IMR-90 (cell line): ENCODE measurements at regions not wholly inside any gene's neighbourhood (a gene's known extent, or its start where the extent isn't known, plus 50 kb on each side); places are given as distances from the start of the nearest gene placed in this dataset.

Source experiments
- ATAC-seq: fragments of 200-7000 bp; cut with Tn5 transposase; 2 replicates; pipeline ENCODE4 v1.9.1; 2020; ENCODE audit warnings: low read depth, mild to moderate bottlenecking, moderate library complexity
- BruUV-seq: library from RNA; stranded (reverse); fragments of 400-500 nt; replicated peaks from 2 replicates; lab custom pipeline; 2021; lab: Mats Ljungman, UMichigan
- CTCF ChIA-PET: fragments of 300-600 bp; formaldehyde crosslinking; extraction: SDS; loops from one replicate; lab custom pipeline; 2021; ENCODE audit warnings: antibody characterized with exemption; lab: Yijun Ruan, JAX
- POLR2A ChIA-PET: fragments of 300-600 bp; sonication (Branson Sonifier 250); formaldehyde crosslinking; loops from one replicate; lab custom pipeline; 2022; ENCODE audit warnings: antibody characterized with exemption; ENCODE audit not compliant: unreplicated experiment; lab: Charles Lee
- DNase-seq: peaks from one replicate; pipeline ENCODE4 v3.0.0; 2013
- H2AFZ ChIP-seq: replicated peaks from 2 replicates; pipeline ENCODE3; 2013; ENCODE audit warnings: low read length, mild to moderate bottlenecking; ENCODE audit not compliant: poor library complexity
- H2AK5ac ChIP-seq: 2 replicates; pipeline ENCODE4 v1.6.1; 2013; ENCODE audit warnings: low read depth, low read length, inconsistent platforms
- H2AK9ac ChIP-seq: replicated peaks from 2 replicates; pipeline ENCODE3; 2013; ENCODE audit warnings: mild to moderate bottlenecking, low read depth, low read length, moderate library complexity; ENCODE audit not compliant: poor library complexity
- H2BK120ac ChIP-seq: 2 replicates; pipeline ENCODE4 v1.6.1; 2013; ENCODE audit warnings: low read depth, low read length, inconsistent platforms
- H2BK15ac ChIP-seq: 3 replicates; pipeline ENCODE4 v1.6.1; 2013; ENCODE audit warnings: low read depth, low read length, inconsistent platforms
- H2BK20ac ChIP-seq: 2 replicates; pipeline ENCODE4 v1.6.1; 2013; ENCODE audit warnings: low read depth, mild to moderate bottlenecking, inconsistent platforms, low read length, moderate library complexity
- H2BK5ac ChIP-seq: 2 replicates; pipeline ENCODE4 v1.6.1; 2013; ENCODE audit warnings: mild to moderate bottlenecking, low read depth, low read length, inconsistent platforms; ENCODE audit not compliant: poor library complexity, severe bottlenecking
- H3K14ac ChIP-seq: replicated peaks from 2 replicates; pipeline ENCODE4 v1.6.1; 2013; ENCODE audit warnings: low read depth, low read length, inconsistent platforms
- H3K18ac ChIP-seq: 2 replicates; pipeline ENCODE4 v1.6.1; 2013; ENCODE audit warnings: low read depth, low read length, control low read depth
- H3K23ac ChIP-seq: 2 replicates; pipeline ENCODE4 v1.6.1; 2013; ENCODE audit warnings: low read depth, low read length, inconsistent platforms
- H3K27ac ChIP-seq: 2 replicates; pipeline ENCODE4 v1.5.1; 2013; ENCODE audit warnings: mild to moderate bottlenecking, control low read depth, low read length; ENCODE audit not compliant: insufficient read depth
- H3K27me3 ChIP-seq: 2 replicates; pipeline ENCODE4 v1.6.1; 2013; ENCODE audit warnings: low read length; ENCODE audit not compliant: control insufficient read depth, insufficient read depth
- H3K36me3 ChIP-seq: 2 replicates; pipeline ENCODE4 v1.6.1; 2013; ENCODE audit warnings: low read length, mixed read lengths; ENCODE audit not compliant: control insufficient read depth, insufficient read depth
- H3K4ac ChIP-seq: 2 replicates; pipeline ENCODE4 v1.6.1; 2013; ENCODE audit warnings: low read depth, low read length, inconsistent platforms
- H3K4me1 ChIP-seq: 2 replicates; pipeline ENCODE4 v1.6.1; 2013; ENCODE audit warnings: low read length, mixed read lengths; ENCODE audit not compliant: control insufficient read depth, insufficient read depth
- H3K4me2 ChIP-seq: 2 replicates; pipeline ENCODE4 v1.6.1; 2013; ENCODE audit warnings: low read depth, mild to moderate bottlenecking, control low read depth, low read length, moderate library complexity
- H3K4me3 ChIP-seq: 2 replicates; pipeline ENCODE4 v1.5.1; 2013; ENCODE audit warnings: low read depth, mild to moderate bottlenecking, control low read depth, low read length, moderate library complexity; ENCODE audit not compliant: insufficient read depth
- H3K56ac ChIP-seq: 2 replicates; pipeline ENCODE4 v1.6.1; 2013; ENCODE audit warnings: low read length, inconsistent platforms; ENCODE audit not compliant: insufficient read depth; ENCODE audit errors: extremely low read depth
- H3K79me1 ChIP-seq, 2 experiments: 2 replicates each; pipeline ENCODE4 v1.6.1; 2013; ENCODE audit warnings: low read length in 2 of 2, inconsistent platforms in 1 of 2, low read depth in 1 of 2
- H3K9ac ChIP-seq: 2 replicates; pipeline ENCODE4 v1.6.1; 2013; ENCODE audit warnings: low read depth, low read length, control low read depth
- H3K9me1 ChIP-seq: 2 replicates; pipeline ENCODE4 v1.6.1; 2013; ENCODE audit warnings: low read length, inconsistent platforms; ENCODE audit not compliant: insufficient read depth
- H3K9me3 ChIP-seq: 2 replicates; pipeline ENCODE4 v1.6.1; 2013; ENCODE audit warnings: low read length; ENCODE audit not compliant: control insufficient read depth, insufficient read depth
- H4K20me1 ChIP-seq: 2 replicates; pipeline ENCODE4 v1.6.1; 2013; ENCODE audit warnings: low read length, inconsistent platforms; ENCODE audit not compliant: insufficient read depth
- H4K5ac ChIP-seq: 2 replicates; pipeline ENCODE4 v1.6.1; 2013; ENCODE audit warnings: mild to moderate bottlenecking, low read depth, low read length, control low read depth
- H4K8ac ChIP-seq, 2 experiments: 2 replicates each; pipeline ENCODE4 v1.6.1; 2013; ENCODE audit warnings: low read depth in 2 of 2, low read length in 2 of 2, control low read depth in 1 of 2, inconsistent platforms in 1 of 2
- H4K91ac ChIP-seq: 2 replicates; pipeline ENCODE4 v1.6.1; 2013; ENCODE audit warnings: low read depth, low read length, inconsistent platforms; ENCODE audit not compliant: insufficient read depth
- BHLHE40 ChIP-seq: fragments of 150-350 bp; IDR thresholded peaks from 2 replicates; pipeline ENCODE4 v1.6.1; 2016; ENCODE audit warnings: mild to moderate bottlenecking, low read depth, low read length
- MAFK ChIP-seq: IDR thresholded peaks from 2 replicates; pipeline ENCODE4 v1.6.1; 2012; ENCODE audit warnings: low read depth, low read length, improper control_type of control experiment
- MXI1 ChIP-seq: IDR thresholded peaks from 2 replicates; pipeline ENCODE4 v1.6.1; 2012; ENCODE audit warnings: low read depth, mild to moderate bottlenecking, low read length, moderate library complexity, borderline replicate concordance
- RAD21 ChIP-seq: IDR thresholded peaks from 2 replicates; pipeline ENCODE4 v1.6.1; 2012; ENCODE audit warnings: low read length, improper control_type of control experiment
- RCOR1 ChIP-seq: IDR thresholded peaks from 2 replicates; pipeline ENCODE4 v1.6.1; 2012; ENCODE audit warnings: mild to moderate bottlenecking, low read length, improper control_type of control experiment; ENCODE audit not compliant: insufficient replicate concordance
- WGBS, 2 experiments: methylation state at CpG; one replicate each; pipeline versions ENCODE4 v1.1.5 to v1.1.7; 2013; ENCODE audit warnings: missing lambda C conversion rate in 2 of 2; ENCODE audit not compliant: insufficient read length in 1 of 2; ENCODE audit errors: extremely low coverage in 2 of 2; 5-methylcytosine and 5-hydroxymethylcytosine counted together
- dilution Hi-C: fragments of 300-500 bp; cut with HindIII; formaldehyde crosslinking; loops from one replicate; pipeline ENCODE4 v1.14.3; 2018; ENCODE audit warnings: low sequenced_read_pairs; ENCODE audit not compliant: unreplicated experiment
- in situ Hi-C: fragments of 300-500 bp; cut with MboI; formaldehyde crosslinking; loops from 3 replicates; pipeline ENCODE4 v1.14.3; 2019; ENCODE audit warnings: low sequenced_read_pairs, inconsistent platforms, mixed read lengths
- intact Hi-C: fragments of 100-400 bp; cut with micrococcal nuclease; formaldehyde crosslinking; loops from 2 replicates; pipeline ENCODE4 v1.10.0; 2022

DNA sequence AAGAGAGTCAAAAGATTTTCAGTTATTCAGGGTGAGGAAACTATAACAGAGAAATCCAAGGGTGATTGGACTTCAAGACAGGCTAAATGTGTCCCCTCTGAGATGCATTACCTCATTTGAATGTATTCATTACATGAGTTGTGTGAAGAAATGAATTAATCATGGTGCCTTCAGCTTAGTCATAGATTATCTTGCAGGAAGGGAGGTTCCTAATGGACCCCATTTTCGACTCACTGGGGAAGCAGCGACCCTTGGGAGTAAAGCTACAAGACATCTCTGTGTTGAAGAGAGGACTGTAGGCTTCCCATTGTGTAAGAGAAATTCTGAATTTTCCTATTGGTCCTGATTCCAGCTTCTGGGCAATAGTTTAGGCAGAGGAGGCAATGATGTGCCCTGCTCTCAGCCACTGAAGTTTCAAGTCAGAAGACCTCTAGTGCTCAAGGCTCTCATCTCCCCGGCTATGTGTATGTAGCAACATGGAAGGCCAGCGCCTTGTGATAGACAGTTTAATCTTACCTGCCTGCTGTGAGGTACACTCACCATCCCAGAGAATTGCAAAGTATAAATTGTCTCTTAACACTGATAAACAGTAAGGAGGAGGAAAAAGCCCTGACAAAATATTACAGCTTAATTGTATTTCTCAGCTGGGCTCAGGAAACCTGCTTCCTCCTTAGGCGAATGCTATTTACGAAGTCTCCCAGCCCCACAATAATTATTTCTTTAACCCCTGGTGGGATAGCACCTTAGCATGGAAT is 133.8 kb downstream of the PDCD6IP start:
- ATAC-seq: no peak
- no peak overlapping the region for H4K91ac ChIP-seq
- no peak overlapping the region for H2AK9ac ChIP-seq
- H3K9me1 ChIP-seq: no peaks in the 10 kb centered on the region
- H3K14ac ChIP-seq: no peak overlapping the region
- H2AK5ac ChIP-seq: no peak overlapping the region
- TF ChIP-seq RCOR1: no peak
- no peak for TF ChIP-seq RAD21
- TF ChIP-seq MAFK: no peak
- no peak for TF ChIP-seq BHLHE40
- no peak for TF ChIP-seq MXI1
- no peak overlapping the region for H2BK120ac ChIP-seq
- intact Hi-C loops: no loop called here
- H3K4me3 ChIP-seq: no peak overlapping the region
- H4K5ac ChIP-seq: no peak overlapping the region
- in situ Hi-C loops: no loop called here
- no peak overlapping the region for H3K9ac ChIP-seq
- H3K36me3 ChIP-seq: no peaks in the 10 kb centered on the region
- no peak overlapping the region for H3K56ac ChIP-seq
- no peak overlapping the region for H3K18ac ChIP-seq
- WGBS, 2 experiments: no CpG with 5 or more reads among the region's 6 CpGs
- no peaks in the 10 kb centered on the region for H4K20me1 ChIP-seq
- ChIA-PET CTCF (interaction anchor here (0.6 kb wide), 1 partner anchor 1992 kb away, joined by 4 read pairs; no protein-coding TSS in a partner anchor), POLR2A (no interaction called here)
- H3K4me2 ChIP-seq: no peak overlapping the region
- no TSS peak for BruUV-seq
- H3K4me1 ChIP-seq: no peaks in the 10 kb centered on the region
- no peaks in the 10 kb centered on the region for H3K9me3 ChIP-seq
- no peak overlapping the region for H3K4ac ChIP-seq
- H2AFZ ChIP-seq: no peak overlapping the region
- H4K8ac ChIP-seq: no peak overlapping the region
- no peak overlapping the region for H2BK5ac ChIP-seq
- H2BK15ac ChIP-seq: no peak overlapping the region
- H3K27me3 ChIP-seq: peaks cover 8% of the 10 kb centered on the region
- no peak for DNase-seq
- H3K27ac ChIP-seq: no peak overlapping the region
- no peak overlapping the region for H2BK20ac ChIP-seq
- no peak overlapping the region for H3K23ac ChIP-seq
- H3K79me1 ChIP-seq: no peaks in the 10 kb centered on the region
- dilution Hi-C loops: no loop called here
